ENCODE measurements at regions not wholly inside any gene's neighbourhood (a gene's known extent, or its start where the extent isn't known, plus 50 kb on each side); places are given as distances from the start of the nearest gene placed in this dataset.

- Histone ChIP-seq H2BK5ac (ENCODE audit: low read depth, low read length, poor library complexity, severe bottlenecking) (no peak overlapping the region), H3K4ac (ENCODE audit: low read depth in 1 of 2, low read length in 2 of 2) (no peak overlapping the region), H3K27me3 (ENCODE audit: control insufficient read depth in 1 of 2, insufficient read depth in 1 of 2, low read length in 2 of 2) (no peaks in the 10 kb centered on the region), H3K36me3 (ENCODE audit: control insufficient read depth in 1 of 2, insufficient read depth in 2 of 2, low read depth in 1 of 2, low read length in 2 of 2) (no peaks in the 10 kb centered on the region), H2BK15ac (ENCODE audit: low read depth, poor library complexity, severe bottlenecking) (no peak overlapping the region), H2BK12ac (ENCODE audit: low read length in 2 of 2) (no peak overlapping the region), H2BK120ac (ENCODE audit: low read depth, low read length) (no peak overlapping the region), H2AK5ac (ENCODE audit: low read length, severe bottlenecking) (no peak overlapping the region), H3K4me3 (ENCODE audit: insufficient read depth in 1 of 2, low read depth in 1 of 2, low read length in 2 of 2) (no peak overlapping the region), H3K9me3 (ENCODE audit: control insufficient read depth, low read length) (no peaks in the 10 kb centered on the region), H3K27ac (ENCODE audit: low read length, poor library complexity, severe bottlenecking) (no peak overlapping the region), H3K23ac (ENCODE audit: low read length in 2 of 2) (no peak overlapping the region), H3K18ac (ENCODE audit: low read depth in 1 of 2, low read length in 2 of 2) (no peak overlapping the region), H4K8ac (ENCODE audit: low read length) (no peak overlapping the region), H2AFZ (ENCODE audit: low read depth, low read length) (no peak overlapping the region), H3K4me1 (ENCODE audit: control insufficient read depth, insufficient read depth, low read depth, low read length) (peaks cover 3% of the 10 kb centered on the region), H4K91ac (ENCODE audit: low read length) (no peak overlapping the region), H3K9ac (ENCODE audit: low read length) (no peak overlapping the region), H3K4me2 (ENCODE audit: low read length, poor library complexity, severe bottlenecking) (no peak overlapping the region), H3K79me1 (replicated peaks; ENCODE audit: low read length, poor library complexity, severe bottlenecking) (no peaks in the 10 kb centered on the region), H3K14ac (ENCODE audit: low read length in 2 of 2) (no peak overlapping the region)
- WGBS: 87% methylated on average over 2 of the region's 2 CpGs
- DNase-seq: no peak
Observed at GRCh38 chr5:103456476-103456875, 106.1 kb downstream of the NUDT12 start.

DNA sequence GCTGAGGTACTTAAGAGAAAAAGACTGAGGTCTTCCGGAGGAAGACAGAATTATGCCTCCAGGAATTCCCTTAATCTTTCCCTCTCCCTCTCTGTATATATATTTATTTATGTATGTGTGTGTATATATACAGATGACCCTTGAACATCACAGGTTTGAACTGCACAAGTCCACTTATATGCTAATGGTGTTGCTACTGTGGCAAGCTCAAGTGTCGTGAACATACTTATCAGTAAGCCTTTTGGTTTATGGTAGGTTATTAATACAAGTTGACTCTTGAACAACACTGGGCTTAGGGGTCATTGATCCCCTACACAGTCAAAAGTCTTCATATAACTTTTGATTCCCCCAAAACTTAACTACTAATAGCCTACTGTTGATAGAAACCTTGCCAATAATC lies 106.8 kb downstream of the NUDT12 start:
- Histone ChIP-seq H2BK15ac (ENCODE audit: low read depth, poor library complexity, severe bottlenecking) (no peak overlapping the region), H3K9ac (ENCODE audit: low read length) (no peak overlapping the region), H4K91ac (ENCODE audit: low read length) (no peak overlapping the region), H2BK5ac (ENCODE audit: low read depth, low read length, poor library complexity, severe bottlenecking) (no peak overlapping the region), H3K4ac (ENCODE audit: low read depth in 1 of 2, low read length in 2 of 2) (no peak overlapping the region), H3K27ac (ENCODE audit: low read length, poor library complexity, severe bottlenecking) (no peak overlapping the region), H3K14ac (ENCODE audit: low read length in 2 of 2) (no peak overlapping the region), H3K79me1 (replicated peaks; ENCODE audit: low read length, poor library complexity, severe bottlenecking) (no peaks in the 10 kb centered on the region), H3K18ac (ENCODE audit: low read depth in 1 of 2, low read length in 2 of 2) (no peak overlapping the region), H2AK5ac (ENCODE audit: low read length, severe bottlenecking) (no peak overlapping the region), H3K36me3 (ENCODE audit: control insufficient read depth in 1 of 2, insufficient read depth in 2 of 2, low read depth in 1 of 2, low read length in 2 of 2) (no peaks in the 10 kb centered on the region), H3K4me1 (ENCODE audit: control insufficient read depth, insufficient read depth, low read depth, low read length) (peaks cover 4% of the 10 kb centered on the region), H2BK12ac (ENCODE audit: low read length in 2 of 2) (no peak overlapping the region), H3K4me3 (ENCODE audit: insufficient read depth in 1 of 2, low read depth in 1 of 2, low read length in 2 of 2) (no peak overlapping the region), H3K27me3 (ENCODE audit: control insufficient read depth in 1 of 2, insufficient read depth in 1 of 2, low read length in 2 of 2) (no peaks in the 10 kb centered on the region), H3K23ac (ENCODE audit: low read length in 2 of 2) (no peak overlapping the region), H3K9me3 (ENCODE audit: control insufficient read depth, low read length) (no peaks in the 10 kb centered on the region), H4K8ac (ENCODE audit: low read length) (no peak overlapping the region), H2AFZ (ENCODE audit: low read depth, low read length) (no peak overlapping the region), H2BK120ac (ENCODE audit: low read depth, low read length) (no peak overlapping the region), H3K4me2 (ENCODE audit: low read length, poor library complexity, severe bottlenecking) (no peak overlapping the region)
- 100% methylated on average over 1 of the region's 2 CpGs for WGBS
- no peak for DNase-seq

- H2BK120ac ChIP-seq (ENCODE audit: low read depth, low read length): no peak overlapping the region
- no peak overlapping the region for H4K91ac ChIP-seq (ENCODE audit: low read length)
- no peak overlapping the region for H3K9ac ChIP-seq (ENCODE audit: low read length)
- no peak overlapping the region for H3K4me2 ChIP-seq (ENCODE audit: low read length, poor library complexity, severe bottlenecking)
- no peak overlapping the region for H3K18ac ChIP-seq (ENCODE audit: low read depth in 1 of 2, low read length in 2 of 2)
- no peak overlapping the region for H2BK15ac ChIP-seq (ENCODE audit: low read depth, poor library complexity, severe bottlenecking)
- H3K4ac ChIP-seq (ENCODE audit: low read depth in 1 of 2, low read length in 2 of 2): no peak overlapping the region
- H2BK5ac ChIP-seq (ENCODE audit: low read depth, low read length, poor library complexity, severe bottlenecking): no peak overlapping the region
- H3K27ac ChIP-seq (ENCODE audit: low read length, poor library complexity, severe bottlenecking): no peak overlapping the region
- H3K79me1 ChIP-seq (replicated peaks; ENCODE audit: low read length, poor library complexity, severe bottlenecking): no peaks in the 10 kb centered on the region
- no peak for DNase-seq
- no peaks in the 10 kb centered on the region for H3K36me3 ChIP-seq (ENCODE audit: control insufficient read depth in 1 of 2, insufficient read depth in 2 of 2, low read depth in 1 of 2, low read length in 2 of 2)
- H3K14ac ChIP-seq (ENCODE audit: low read length in 2 of 2): no peak overlapping the region
- no peak overlapping the region for H4K8ac ChIP-seq (ENCODE audit: low read length)
- H3K27me3 ChIP-seq (ENCODE audit: control insufficient read depth in 1 of 2, insufficient read depth in 1 of 2, low read length in 2 of 2): no peaks in the 10 kb centered on the region
- H2BK12ac ChIP-seq (ENCODE audit: low read length in 2 of 2): no peak overlapping the region
- no peak overlapping the region for H2AK5ac ChIP-seq (ENCODE audit: low read length, severe bottlenecking)
- no peak overlapping the region for H3K23ac ChIP-seq (ENCODE audit: low read length in 2 of 2)
- H3K4me1 ChIP-seq (ENCODE audit: control insufficient read depth, insufficient read depth, low read depth, low read length): peaks cover 5% of the 10 kb centered on the region
- H3K9me3 ChIP-seq (ENCODE audit: control insufficient read depth, low read length): no peaks in the 10 kb centered on the region
- H3K4me3 ChIP-seq (ENCODE audit: insufficient read depth in 1 of 2, low read depth in 1 of 2, low read length in 2 of 2): no peak overlapping the region
- WGBS: 97% methylated on average over 2 of the region's 2 CpGs
- H2AFZ ChIP-seq (ENCODE audit: low read depth, low read length): no peak overlapping the region
Observed at GRCh38 chr5:103454770-103455169, 107.8 kb downstream of the NUDT12 start.

DNA sequence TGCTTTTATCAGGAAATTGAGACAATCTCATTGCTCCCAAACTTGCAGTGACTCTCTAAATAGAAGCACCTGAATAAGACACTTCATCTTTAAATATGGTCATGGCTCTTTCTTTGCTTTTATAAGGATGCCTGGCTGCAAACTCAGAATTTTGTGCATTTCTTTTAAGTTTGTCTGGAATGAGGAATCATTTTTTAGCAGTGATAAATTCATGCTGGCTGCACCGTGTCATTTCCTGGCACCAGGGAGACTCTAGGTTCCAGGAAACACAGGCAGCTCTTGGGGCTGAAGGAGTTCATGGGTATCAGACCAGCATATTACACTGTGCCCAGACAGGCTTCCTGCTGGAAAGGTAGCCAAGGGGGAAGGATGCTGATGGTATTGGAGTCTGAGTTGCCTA lies 109.9 kb downstream of the NUDT12 start:
- H2AK5ac ChIP-seq (ENCODE audit: low read length, severe bottlenecking): no peak overlapping the region
- no peak overlapping the region for H3K4ac ChIP-seq (ENCODE audit: low read depth in 1 of 2, low read length in 2 of 2)
- no peak overlapping the region for H2BK5ac ChIP-seq (ENCODE audit: low read depth, low read length, poor library complexity, severe bottlenecking)
- no peak overlapping the region for H2BK120ac ChIP-seq (ENCODE audit: low read depth, low read length)
- H3K36me3 ChIP-seq (ENCODE audit: control insufficient read depth in 1 of 2, insufficient read depth in 2 of 2, low read depth in 1 of 2, low read length in 2 of 2): no peaks in the 10 kb centered on the region
- H3K79me1 ChIP-seq (replicated peaks; ENCODE audit: low read length, poor library complexity, severe bottlenecking): no peaks in the 10 kb centered on the region
- no peaks in the 10 kb centered on the region for H3K27me3 ChIP-seq (ENCODE audit: control insufficient read depth in 1 of 2, insufficient read depth in 1 of 2, low read length in 2 of 2)
- no peak overlapping the region for H3K18ac ChIP-seq (ENCODE audit: low read depth in 1 of 2, low read length in 2 of 2)
- no peak overlapping the region for H3K4me2 ChIP-seq (ENCODE audit: low read length, poor library complexity, severe bottlenecking)
- WGBS: 53% methylated on average over 1 of the region's 1 CpG
- no peak overlapping the region for H4K8ac ChIP-seq (ENCODE audit: low read length)
- peak overlapping the region; percentile 35 for H3K27ac ChIP-seq (ENCODE audit: low read length, poor library complexity, severe bottlenecking)
- H3K9me3 ChIP-seq (ENCODE audit: control insufficient read depth, low read length): no peaks in the 10 kb centered on the region
- peaks cover 5% of the 10 kb centered on the region for H3K4me1 ChIP-seq (ENCODE audit: control insufficient read depth, insufficient read depth, low read depth, low read length)
- no peak overlapping the region for H3K9ac ChIP-seq (ENCODE audit: low read length)
- no peak overlapping the region for H4K91ac ChIP-seq (ENCODE audit: low read length)
- no peak overlapping the region for H3K4me3 ChIP-seq (ENCODE audit: insufficient read depth in 1 of 2, low read depth in 1 of 2, low read length in 2 of 2)
- peak overlapping the region in 1 of 2 experiments; percentile 63 for H3K23ac ChIP-seq (ENCODE audit: low read length in 2 of 2)
- no peak overlapping the region for H3K14ac ChIP-seq (ENCODE audit: low read length in 2 of 2)
- no peak overlapping the region for H2AFZ ChIP-seq (ENCODE audit: low read depth, low read length)
- no peak overlapping the region for H2BK12ac ChIP-seq (ENCODE audit: low read length in 2 of 2)
- no peak overlapping the region for H2BK15ac ChIP-seq (ENCODE audit: low read depth, poor library complexity, severe bottlenecking)
- no peak for DNase-seq
